MCF 10A (cell line): ENCODE measurements at regions not wholly inside any gene's neighbourhood (a gene's known extent, or its start where the extent isn't known, plus 50 kb on each side); places are given as distances from the start of the nearest gene placed in this dataset.

Experiments
- BruUV-seq: library from RNA; stranded (reverse); fragments of 400-500 nt; replicated peaks from 2 replicates; lab custom pipeline; 2021; lab: Mats Ljungman, UMichigan
- CTCF ChIA-PET: fragments of 300-600 bp; sonication (Branson Sonifier 250); formaldehyde crosslinking; extraction: SDS; loops from one replicate; lab custom pipeline; 2021; ENCODE audit warnings: antibody characterized with exemption, inconsistent platforms; lab: Yijun Ruan, JAX
- POLR2A ChIA-PET: fragments of 300-600, 350-650 bp; sonication (Branson Sonifier 250); formaldehyde crosslinking; extraction: SDS; loops from one replicate; lab custom pipeline; 2020; ENCODE audit warnings: antibody characterized with exemption, inconsistent platforms; lab: Yijun Ruan, JAX
- DNase-seq: peaks from one replicate; pipeline ENCODE4 v3.0.0-alpha.2; 2018; ENCODE audit not compliant: unreplicated experiment
- H3K27ac Mint-ChIP-seq: one replicate; pipeline ENCODE4 v1.8.0; 2022; ENCODE audit warnings: mild to moderate bottlenecking, low read depth, mixed read lengths; ENCODE audit not compliant: unreplicated experiment
- H3K27me3 Mint-ChIP-seq: one replicate; pipeline ENCODE4 v1.8.0; 2022; ENCODE audit warnings: mixed read lengths; ENCODE audit not compliant: insufficient read depth, unreplicated experiment
- H3K36me3 Mint-ChIP-seq: one replicate; pipeline ENCODE4 v1.8.0; 2022; ENCODE audit warnings: mild to moderate bottlenecking, moderate library complexity, mixed read lengths; ENCODE audit not compliant: insufficient read depth, unreplicated experiment
- H3K4me1 Mint-ChIP-seq: one replicate; pipeline ENCODE4 v1.8.0; 2022; ENCODE audit warnings: mixed read lengths; ENCODE audit not compliant: insufficient read depth, unreplicated experiment
- H3K4me3 Mint-ChIP-seq: one replicate; pipeline ENCODE4 v1.8.0; 2022; ENCODE audit warnings: mild to moderate bottlenecking, moderate library complexity, mixed read lengths; ENCODE audit not compliant: unreplicated experiment
- H3K9me3 Mint-ChIP-seq: one replicate; pipeline ENCODE4 v1.8.0; 2022; ENCODE audit warnings: mixed read lengths; ENCODE audit not compliant: unreplicated experiment
- intact Hi-C: fragments of 100-400 bp; cut with micrococcal nuclease; formaldehyde crosslinking; loops from 2 replicates; pipeline ENCODE4 v1.14.1; 2022
- TF ChIP-seq, protein P1 (sequence below): fragments of 200-600 bp; IDR thresholded peaks from one replicate; pipeline ENCODE4 v1.8.0; 2022; ENCODE audit warnings: antibody characterized with exemption, mild to moderate bottlenecking; ENCODE audit not compliant: unreplicated experiment

DNA sequence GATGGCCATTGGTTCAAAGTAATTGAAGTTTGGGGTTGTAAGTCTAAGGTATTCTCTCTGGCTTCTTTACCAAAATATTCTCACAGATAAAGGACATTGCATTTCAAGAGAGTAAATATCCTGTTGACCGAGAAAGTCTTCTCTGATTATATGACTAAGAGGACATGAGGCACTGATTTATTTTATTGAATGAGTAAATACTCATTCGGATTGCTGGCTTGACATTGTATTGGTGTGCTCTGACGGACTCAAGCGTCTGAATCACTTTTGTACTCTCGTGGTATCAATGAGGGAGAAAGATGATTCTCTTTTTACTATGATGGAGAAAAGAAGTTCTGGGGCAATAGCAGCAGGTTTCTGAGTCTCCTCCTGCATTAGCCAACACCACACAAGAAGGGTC, 205.3 kb upstream of the RRP15 start:
- H3K4me3 Mint-ChIP-seq = no peak overlapping the region
- TF ChIP-seq, protein P1, sequence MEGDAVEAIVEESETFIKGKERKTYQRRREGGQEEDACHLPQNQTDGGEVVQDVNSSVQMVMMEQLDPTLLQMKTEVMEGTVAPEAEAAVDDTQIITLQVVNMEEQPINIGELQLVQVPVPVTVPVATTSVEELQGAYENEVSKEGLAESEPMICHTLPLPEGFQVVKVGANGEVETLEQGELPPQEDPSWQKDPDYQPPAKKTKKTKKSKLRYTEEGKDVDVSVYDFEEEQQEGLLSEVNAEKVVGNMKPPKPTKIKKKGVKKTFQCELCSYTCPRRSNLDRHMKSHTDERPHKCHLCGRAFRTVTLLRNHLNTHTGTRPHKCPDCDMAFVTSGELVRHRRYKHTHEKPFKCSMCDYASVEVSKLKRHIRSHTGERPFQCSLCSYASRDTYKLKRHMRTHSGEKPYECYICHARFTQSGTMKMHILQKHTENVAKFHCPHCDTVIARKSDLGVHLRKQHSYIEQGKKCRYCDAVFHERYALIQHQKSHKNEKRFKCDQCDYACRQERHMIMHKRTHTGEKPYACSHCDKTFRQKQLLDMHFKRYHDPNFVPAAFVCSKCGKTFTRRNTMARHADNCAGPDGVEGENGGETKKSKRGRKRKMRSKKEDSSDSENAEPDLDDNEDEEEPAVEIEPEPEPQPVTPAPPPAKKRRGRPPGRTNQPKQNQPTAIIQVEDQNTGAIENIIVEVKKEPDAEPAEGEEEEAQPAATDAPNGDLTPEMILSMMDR = no peak
- peaks cover 70% of the 10 kb centered on the region for H3K27me3 Mint-ChIP-seq
- no peak overlapping the region for H3K27ac Mint-ChIP-seq
- no peaks in the 10 kb centered on the region for H3K4me1 Mint-ChIP-seq
- BruUV-seq = no TSS peak
- DNase-seq = no peak
- ChIA-PET CTCF (no interaction called here), POLR2A (no interaction called here)
- intact Hi-C loops = no loop called here
- H3K9me3 Mint-ChIP-seq = no peaks in the 10 kb centered on the region
- H3K36me3 Mint-ChIP-seq = no peaks in the 10 kb centered on the region

DNA sequence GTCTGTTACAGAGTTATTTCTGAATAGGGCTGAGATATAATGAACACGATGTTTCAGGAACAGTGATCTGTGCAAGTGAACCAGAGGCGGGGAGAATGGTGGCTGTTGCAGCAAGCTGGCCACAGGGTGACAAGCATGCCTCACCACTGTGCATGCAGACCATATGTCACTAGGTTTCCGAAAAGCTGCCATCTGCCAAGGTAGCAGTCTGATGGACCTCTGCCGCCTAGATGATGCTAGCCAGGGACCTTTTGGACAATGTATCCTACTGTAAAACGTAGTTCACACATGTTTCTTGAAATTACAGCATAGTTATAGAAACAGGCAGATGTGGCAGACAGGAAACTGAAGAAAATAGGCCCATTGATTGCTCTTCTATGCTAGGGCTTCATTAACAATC, 204.2 kb upstream of the RRP15 start:
- peaks cover 64% of the 10 kb centered on the region for H3K27me3 Mint-ChIP-seq
- POLR2A ChIA-PET = no interaction called here

DNA sequence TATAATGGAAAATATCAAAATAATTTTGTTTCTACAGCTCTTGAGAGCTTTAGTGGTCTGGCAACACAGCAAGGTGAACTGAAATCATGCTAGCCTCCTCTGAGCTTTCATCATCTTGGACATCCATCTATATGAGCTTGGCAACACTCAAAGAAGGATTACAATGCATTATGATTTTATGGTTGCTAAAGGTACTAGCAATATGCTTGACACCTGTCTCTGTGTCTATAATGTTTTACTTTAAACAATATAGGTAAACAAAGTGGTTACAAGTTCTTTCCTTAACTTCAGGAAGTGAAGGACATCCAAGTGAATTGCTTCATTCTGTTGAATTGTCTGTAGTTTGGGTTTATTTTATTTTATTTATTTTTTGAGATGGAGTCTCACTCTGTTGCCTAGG, 203.7 kb upstream of the RRP15 start:
- TF ChIP-seq, protein P1 = no peak
- Mint-ChIP-seq H3K36me3 (no peaks in the 10 kb centered on the region), H3K4me1 (no peaks in the 10 kb centered on the region), H3K27me3 (peaks cover 64% of the 10 kb centered on the region), H3K4me3 (no peak overlapping the region), H3K27ac (no peak overlapping the region), H3K9me3 (no peaks in the 10 kb centered on the region)
- POLR2A ChIA-PET = no interaction called here
- DNase-seq = no peak
- no TSS peak for BruUV-seq
- intact Hi-C loops = no loop called here
- CTCF ChIA-PET = no interaction called here

More for the DNA sequence above, 204.2 kb upstream of the RRP15 start:
- CTCF ChIA-PET = no interaction called here
- Mint-ChIP-seq H3K27ac (no peak overlapping the region), H3K9me3 (no peaks in the 10 kb centered on the region), H3K4me3 (no peak overlapping the region), H3K36me3 (no peaks in the 10 kb centered on the region), H3K4me1 (no peaks in the 10 kb centered on the region)
- BruUV-seq = no TSS peak
- TF ChIP-seq, protein P1 = no peak
- intact Hi-C loops = no loop called here
- DNase-seq = no peak

DNA sequence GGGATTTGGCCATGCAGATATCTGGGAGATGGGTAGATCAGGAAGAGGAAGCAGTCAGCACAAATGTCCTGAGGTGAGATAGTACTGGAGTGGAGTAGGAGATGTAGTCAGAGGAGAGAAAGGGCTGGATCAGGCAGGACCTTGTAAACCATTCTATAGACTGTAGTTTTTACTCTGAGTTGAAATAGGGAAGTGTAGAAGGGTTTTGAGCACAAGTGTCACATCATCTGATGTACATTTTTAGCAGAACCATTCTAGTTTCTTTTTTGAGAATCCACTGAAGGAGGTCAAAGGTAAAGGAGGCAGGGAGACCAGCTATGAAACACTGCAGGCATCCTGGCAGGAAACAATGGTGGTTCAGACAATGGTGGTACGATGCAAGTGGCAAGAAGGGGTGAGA, 194.6 kb upstream of the RRP15 start:
- no peak overlapping the region for H3K4me3 Mint-ChIP-seq
- H3K27me3 Mint-ChIP-seq = peaks cover 13% of the 10 kb centered on the region
- DNase-seq = no peak
- no peak overlapping the region for H3K27ac Mint-ChIP-seq
- TF ChIP-seq, protein P1 = no peak
- ChIA-PET CTCF (interaction anchor here (1.1 to 1.4 kb wide), 2 partner anchors 9 to 233 kb away, joined by 3 to 4 read pairs; no protein-coding TSS in a partner anchor), POLR2A (no interaction called here)
- H3K36me3 Mint-ChIP-seq = no peaks in the 10 kb centered on the region
- H3K4me1 Mint-ChIP-seq = no peaks in the 10 kb centered on the region
- intact Hi-C loops = no loop called here
- no TSS peak for BruUV-seq
- H3K9me3 Mint-ChIP-seq = no peaks in the 10 kb centered on the region
